ENCODE measurements at regions not wholly inside any gene's neighbourhood (a gene's known extent, or its start where the extent isn't known, plus 50 kb on each side); places are given as distances from the start of the nearest gene placed in this dataset.

- ATAC-seq (no peak), FAIRE-seq (no peak), DNase-seq (ENCODE audit: low spot score) (no peak)
- Histone ChIP-seq H3K79me2 (ENCODE audit: insufficient read depth, low read length) (peaks cover 2% of the 10 kb centered on the region), H3K9me3 (ENCODE audit: low read length) (no peaks in the 10 kb centered on the region), H3K4me2 (ENCODE audit: low read depth, low read length) (no peak overlapping the region), H3K27ac (ENCODE audit: extremely low read length, insufficient read depth, low read length) (no peak overlapping the region), H3K4me1 (ENCODE audit: insufficient read depth, low read length) (peaks cover 72% of the 10 kb centered on the region), H3K27me3 (ENCODE audit: control insufficient read depth in 1 of 2, insufficient read depth in 2 of 2, low read length in 2 of 2) (no peaks in the 10 kb centered on the region), H3K4me3 (replicated peaks in 1 of 3; ENCODE audit: insufficient read depth in 1 of 3, low read depth in 2 of 3, low read length in 3 of 3) (no peak overlapping the region), H3K9ac (ENCODE audit: insufficient read depth, low read depth, low read length) (no peak overlapping the region), H3K36me3 (replicated peaks in 1 of 2; ENCODE audit: control insufficient read depth in 1 of 2, insufficient read depth in 2 of 2, low read length in 2 of 2) (no peaks in the 10 kb centered on the region), H2AFZ (ENCODE audit: low read length) (no peak overlapping the region), H4K20me1 (ENCODE audit: insufficient read depth, low read length) (no peaks in the 10 kb centered on the region)
- in situ Hi-C loops (cut with HindIII; ENCODE audit: extremely low pct_ligation_motif_present, low pct_unique_long_range_greater_than_20kb): no loop called here
- intact Hi-C loops (cut with micrococcal nuclease; ENCODE audit: unreplicated experiment): no loop called here
- no TSS peak for BruUV-seq (replicated peaks)
- ChIA-PET CTCF (ENCODE audit: low intra/inter-chr PET ratio, low total read pairs) (no interaction called here), POLR2A (no interaction called here)
- WGBS (ENCODE audit: low lambda C conversion rate): 90% methylated on average over 3 of the region's 9 CpGs
- TF ChIP-seq ZNF644 (CRISPR knock-in tag; IDR thresholded peaks at IDR 0.05; ENCODE audit: low read depth) (no peak), MNT (IDR thresholded peaks at IDR 0.05) (0 out of 2 replicates have a peak, but pooled peaks have one; percentile 56)
Observed at GRCh38 chr1:43066578-43066977, 105.5 kb downstream of the EBNA1BP2 start.

GRCh38 chr1:43065616-43066399 is 106.3 kb downstream of the EBNA1BP2 start:
- no peaks in the 10 kb centered on the region for H3K9me3 ChIP-seq (ENCODE audit: low read length)
- in situ Hi-C loops (cut with HindIII; ENCODE audit: extremely low pct_ligation_motif_present, low pct_unique_long_range_greater_than_20kb) (no loop called here), intact Hi-C loops (cut with micrococcal nuclease; ENCODE audit: unreplicated experiment) (no loop called here)
- DNase-seq (ENCODE audit: low spot score): no peak
- TF ChIP-seq PAXIP1 (CRISPR knock-in tag; conservative IDR thresholded peaks at IDR 0.05): no peak
- peak; percentile 53 for TF ChIP-seq MNT (IDR thresholded peaks at IDR 0.05)
- FAIRE-seq: no peak
- no peaks in the 10 kb centered on the region for H3K27me3 ChIP-seq (ENCODE audit: control insufficient read depth in 1 of 2, insufficient read depth in 2 of 2, low read length in 2 of 2)
- no TSS peak for BruUV-seq (replicated peaks)
- ATAC-seq: no peak
- no peak overlapping the region for H3K4me3 ChIP-seq (replicated peaks in 1 of 3; ENCODE audit: insufficient read depth in 1 of 3, low read depth in 2 of 3, low read length in 3 of 3)
- no peak overlapping the region for H3K4me2 ChIP-seq (ENCODE audit: low read depth, low read length)
- H3K4me1 ChIP-seq (ENCODE audit: insufficient read depth, low read length): peaks cover 64% of the 10 kb centered on the region
- H3K36me3 ChIP-seq (replicated peaks in 1 of 2; ENCODE audit: control insufficient read depth in 1 of 2, insufficient read depth in 2 of 2, low read length in 2 of 2): no peaks in the 10 kb centered on the region
- H2AFZ ChIP-seq (ENCODE audit: low read length): no peak overlapping the region
- 96% methylated on average over 12 of the region's 13 CpGs for WGBS (ENCODE audit: low lambda C conversion rate)
- H3K9ac ChIP-seq (ENCODE audit: insufficient read depth, low read depth, low read length): no peak overlapping the region
- H4K20me1 ChIP-seq (ENCODE audit: insufficient read depth, low read length): no peaks in the 10 kb centered on the region
- ChIA-PET CTCF (ENCODE audit: low intra/inter-chr PET ratio, low total read pairs) (no interaction called here), POLR2A (no interaction called here)
- peaks cover under 1% of the 10 kb centered on the region for H3K79me2 ChIP-seq (ENCODE audit: insufficient read depth, low read length)
- no peak overlapping the region for H3K27ac ChIP-seq (ENCODE audit: extremely low read length, insufficient read depth, low read length)

Measured in HepG2 (cell line).